NCI-H2227 treated with DMSO at 0.1 percent for 48 hours (cell line): ENCODE measurements at regions not wholly inside any gene's neighbourhood (a gene's known extent, or its start where the extent isn't known, plus 50 kb on each side); places are given as distances from the start of the nearest gene placed in this dataset.

Experiments
- DNase-seq: peaks from one replicate; lab custom pipeline; 2025; lab: John Stamatoyannopoulos, UW

DNA sequence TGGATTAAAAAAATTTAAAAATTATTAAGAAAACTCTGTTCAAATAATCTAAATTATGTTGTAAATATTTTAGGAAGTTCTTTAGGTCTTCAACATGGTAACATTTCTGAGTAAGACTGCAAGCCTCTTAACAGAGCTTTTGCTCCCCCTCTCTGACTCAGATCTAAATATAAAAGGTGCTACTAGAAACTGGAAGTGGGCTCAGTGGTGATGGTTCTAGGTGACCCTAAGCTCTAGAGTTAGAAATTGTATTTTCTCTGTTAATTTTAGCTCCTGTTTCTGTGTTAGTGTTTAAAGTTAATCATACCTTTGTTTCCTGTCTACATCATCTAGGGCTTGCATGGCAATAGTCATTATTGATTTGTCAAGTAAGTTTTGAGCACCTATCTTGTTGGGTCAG is 159.9 kb upstream of the MEIS2 start:
- no peak for DNase-seq

DNA sequence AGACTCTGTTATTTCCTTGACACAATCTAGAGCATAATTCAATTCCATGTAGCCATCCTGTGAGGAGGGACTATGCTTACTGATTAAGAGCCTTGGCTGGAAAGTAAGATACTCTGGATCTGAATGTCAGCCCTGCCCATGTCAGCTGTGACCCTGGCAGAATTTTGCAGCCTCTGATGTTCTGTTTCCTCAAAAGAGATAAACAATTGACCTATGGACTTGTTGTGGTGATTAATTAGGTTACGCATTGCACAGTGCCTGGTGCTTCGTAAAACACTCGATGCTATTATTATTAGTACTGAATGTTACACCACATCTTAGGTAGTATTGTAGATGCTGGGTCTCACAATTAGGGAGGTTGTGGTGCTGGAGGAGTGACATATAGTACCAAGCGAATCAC is 161.3 kb upstream of the MEIS2 start:
- DNase-seq = no peak

DNA sequence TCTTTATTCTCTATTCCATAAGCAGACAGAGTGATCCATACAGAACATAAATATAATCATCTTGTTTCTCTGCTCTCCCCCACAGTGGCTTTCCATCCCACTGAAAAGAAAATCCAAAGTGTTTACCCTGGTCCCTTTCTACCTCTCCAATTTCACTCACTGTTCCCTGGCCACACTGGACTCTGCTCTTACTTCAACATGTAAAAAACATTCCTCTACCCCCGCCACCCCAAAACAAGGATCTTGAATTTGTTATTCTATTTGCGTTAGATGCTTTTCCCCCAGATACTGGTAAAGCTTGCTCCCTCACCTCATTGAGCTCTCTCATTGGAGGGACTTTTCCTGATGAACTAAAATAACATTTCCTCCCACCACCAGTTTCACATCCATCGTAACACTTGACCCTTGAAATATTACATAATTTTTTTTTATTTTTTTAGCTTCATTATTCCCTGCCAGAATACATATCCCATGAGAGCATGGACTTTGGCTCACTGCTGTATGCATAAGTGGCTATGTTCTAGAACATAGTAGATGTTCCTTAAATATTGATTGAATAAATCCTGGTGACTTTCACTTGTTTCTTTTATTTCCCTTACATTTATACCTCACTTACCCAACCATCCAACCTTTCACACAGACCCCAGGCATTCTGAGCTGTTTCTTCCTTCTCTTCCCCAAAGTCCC is 162.7 kb upstream of the MEIS2 start:
- DNase-seq = no peak

GRCh38 chr15:37289109-37289765 is 188.9 kb upstream of the MEIS2 start:
- DNase-seq = no peak

DNA sequence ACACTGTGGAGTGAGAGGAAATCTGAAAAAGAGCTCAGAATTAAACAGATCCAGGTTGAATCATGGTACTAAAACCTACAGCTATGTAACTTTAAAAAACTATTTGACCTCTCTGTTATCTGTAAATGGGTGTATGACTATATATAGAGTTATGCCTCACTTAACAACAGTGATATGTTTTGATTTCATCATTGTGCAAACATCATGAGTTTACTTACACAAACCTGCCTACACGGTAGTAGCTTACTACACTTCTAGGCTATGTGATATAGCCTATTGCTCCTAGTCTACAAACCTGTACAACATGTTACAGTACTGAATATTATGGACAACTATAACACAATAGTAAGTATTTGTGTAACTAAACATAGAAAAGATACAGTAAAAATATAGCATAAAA is 191.6 kb upstream of the MEIS2 start:
- DNase-seq = no peak

GRCh38 chr15:37298271-37298670 is 197.9 kb upstream of the MEIS2 start:
- no peak for DNase-seq

- DNase-seq = no peak
Measured at GRCh38 chr15:37339437-37339836, 239.1 kb upstream of the MEIS2 start.

DNA sequence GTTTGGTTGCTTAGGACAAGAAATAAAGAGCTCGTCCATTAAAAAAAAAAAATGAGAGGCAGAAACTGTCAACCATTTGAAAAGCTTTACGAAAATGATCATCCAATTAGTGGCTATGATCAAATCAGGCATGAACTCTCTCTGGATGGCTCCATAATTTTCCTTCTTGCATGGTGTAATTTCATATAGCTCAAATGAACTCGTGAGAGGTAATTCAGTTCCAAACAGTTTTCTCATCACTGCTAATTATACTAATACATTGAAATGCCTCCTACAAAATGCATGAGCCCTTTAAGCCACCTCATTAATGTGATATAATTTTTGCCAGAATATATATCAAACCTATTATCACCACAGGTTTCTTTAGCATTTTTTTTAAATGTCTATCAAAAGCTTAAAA is 239.5 kb upstream of the MEIS2 start:
- no peak for DNase-seq

DNA sequence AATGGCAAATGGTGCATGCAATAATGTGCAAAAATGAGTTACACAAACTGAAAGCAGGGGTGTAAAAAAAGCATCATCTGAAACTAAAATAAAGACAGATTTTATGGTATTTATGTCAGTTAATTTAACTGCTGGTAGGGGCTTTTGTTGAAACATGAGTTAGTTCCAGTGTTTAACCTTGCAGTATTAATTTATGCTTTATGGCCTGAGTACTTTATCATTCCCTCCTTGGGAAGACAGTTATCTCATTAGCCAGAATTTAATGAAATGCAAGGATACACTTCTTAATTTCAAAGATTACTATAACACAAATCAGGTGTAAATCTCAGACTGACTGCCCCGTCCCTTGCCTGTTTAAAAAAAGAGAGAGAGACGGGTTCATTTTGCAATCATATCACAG is 240.1 kb upstream of the MEIS2 start:
- no peak for DNase-seq

DNA sequence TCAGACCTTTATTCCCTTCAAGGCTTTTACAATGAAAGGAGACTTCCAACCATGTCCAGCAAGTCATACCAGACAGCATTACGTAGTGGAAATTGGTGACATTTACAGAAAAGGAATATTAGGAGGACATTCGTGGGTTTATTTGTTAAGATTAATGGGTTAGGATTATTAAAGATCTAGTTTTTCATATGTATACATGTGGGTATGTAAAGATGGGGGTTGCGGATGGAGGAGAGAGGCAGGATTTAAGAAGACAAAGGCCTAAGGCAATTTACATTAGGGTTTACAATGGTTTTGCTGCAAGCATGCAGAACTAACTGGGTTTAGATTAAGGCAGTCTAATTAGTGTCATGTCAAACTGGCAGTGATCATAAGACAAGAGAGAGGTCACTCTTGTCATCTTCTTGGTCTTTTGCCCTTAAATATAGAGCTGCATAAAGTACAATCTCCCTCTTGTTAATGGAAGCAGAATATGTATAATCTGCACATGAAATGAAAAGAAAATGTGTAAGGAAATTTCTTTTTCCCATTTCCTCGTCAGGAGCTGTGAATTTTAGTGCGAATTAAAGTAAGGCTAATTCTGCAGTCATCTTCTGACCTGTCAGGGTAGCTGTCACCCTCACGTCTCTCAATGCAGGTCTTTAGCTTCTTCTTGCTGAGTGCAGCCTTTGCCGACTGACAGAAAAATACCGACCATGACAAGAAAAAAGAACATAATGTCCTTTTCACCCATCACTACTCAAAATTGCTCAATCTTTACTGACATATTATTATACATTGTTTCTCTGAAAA is 258.9 kb upstream of the MEIS2 start:
- no peak for DNase-seq

- DNase-seq = no peak
Measured at GRCh38 chr15:37359893-37360290, 259.5 kb upstream of the MEIS2 start.

DNA sequence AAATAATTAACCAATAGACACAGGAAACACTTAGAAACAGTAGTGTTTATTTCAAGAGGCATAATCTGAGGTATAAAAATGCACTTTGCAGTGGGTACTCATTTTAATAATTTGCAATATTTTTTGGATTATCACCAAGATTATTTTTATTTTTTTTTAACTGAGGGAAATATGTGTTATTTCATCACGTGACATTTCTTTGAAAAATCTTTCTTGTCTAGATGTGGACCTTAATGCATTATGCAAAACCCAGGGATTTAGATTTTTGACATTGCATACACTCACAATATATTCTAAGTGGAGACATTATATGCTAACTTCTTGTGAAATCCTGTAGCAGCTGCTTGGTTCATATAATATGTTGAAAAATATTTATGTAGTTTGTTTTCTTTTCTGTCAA is 260.4 kb upstream of the MEIS2 start:
- DNase-seq = no peak

GRCh38 chr15:37361621-37362020 is 261.3 kb upstream of the MEIS2 start:
- no peak for DNase-seq

- no peak for DNase-seq
Measured at GRCh38 chr15:37362414-37362813, 262.1 kb upstream of the MEIS2 start.

GRCh38 chr15:37368961-37369360 is 268.6 kb upstream of the MEIS2 start:
- DNase-seq = no peak

GRCh38 chr15:37370941-37371340 is 270.6 kb upstream of the MEIS2 start:
- no peak for DNase-seq

- DNase-seq = no peak
Measured at GRCh38 chr15:37372064-37372463, 271.7 kb upstream of the MEIS2 start.

- DNase-seq = no peak
Measured at GRCh38 chr15:37375519-37375918, 275.2 kb upstream of the MEIS2 start.

- no peak for DNase-seq
Measured at GRCh38 chr15:37377428-37377827, 277.1 kb upstream of the MEIS2 start.

- no peak for DNase-seq
Measured at GRCh38 chr15:37394402-37395099, 294.2 kb upstream of the MEIS2 start.

GRCh38 chr15:37395100-37395468 is 294.7 kb upstream of the MEIS2 start:
- DNase-seq = no peak

DNA sequence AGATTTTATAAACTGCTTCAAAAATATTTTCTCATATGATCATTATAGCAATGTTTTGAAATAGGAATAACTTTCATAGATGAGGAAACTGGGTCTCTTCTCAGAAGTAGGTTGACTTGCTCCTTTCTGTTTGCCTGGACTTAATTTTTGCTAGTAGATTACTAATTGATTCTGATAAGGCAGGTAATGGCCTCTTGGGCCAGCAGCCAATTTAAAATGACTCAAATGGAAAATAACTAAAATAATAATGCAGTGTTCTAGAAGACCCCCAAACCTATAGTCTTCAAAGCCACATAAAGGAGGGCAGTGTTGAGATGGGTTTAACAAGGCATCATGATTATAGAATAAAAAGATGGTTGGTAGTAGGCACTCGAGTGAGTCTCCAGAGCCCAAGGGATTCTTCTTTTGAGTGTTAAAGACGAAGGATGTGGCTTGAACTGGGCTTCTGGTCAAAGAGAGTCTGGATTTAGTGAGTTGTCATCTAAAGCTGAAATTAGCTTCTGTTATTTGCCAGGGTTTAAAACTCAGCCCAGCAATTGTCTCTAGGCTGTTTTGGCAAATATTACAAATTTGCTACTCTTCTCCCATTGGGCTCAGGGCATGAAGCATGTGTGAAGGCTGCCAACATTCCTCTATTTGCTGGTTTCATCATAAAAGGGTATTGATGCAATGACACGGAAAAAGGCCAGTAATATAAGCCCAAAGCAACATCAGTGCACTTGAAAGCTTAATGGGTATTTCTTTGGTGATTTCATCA is 297.1 kb upstream of the MEIS2 start:
- DNase-seq = no peak
